ENCODE measurements at regions not wholly inside any gene's neighbourhood (a gene's known extent, or its start where the extent isn't known, plus 50 kb on each side); places are given as distances from the start of the nearest gene placed in this dataset.

DNA sequence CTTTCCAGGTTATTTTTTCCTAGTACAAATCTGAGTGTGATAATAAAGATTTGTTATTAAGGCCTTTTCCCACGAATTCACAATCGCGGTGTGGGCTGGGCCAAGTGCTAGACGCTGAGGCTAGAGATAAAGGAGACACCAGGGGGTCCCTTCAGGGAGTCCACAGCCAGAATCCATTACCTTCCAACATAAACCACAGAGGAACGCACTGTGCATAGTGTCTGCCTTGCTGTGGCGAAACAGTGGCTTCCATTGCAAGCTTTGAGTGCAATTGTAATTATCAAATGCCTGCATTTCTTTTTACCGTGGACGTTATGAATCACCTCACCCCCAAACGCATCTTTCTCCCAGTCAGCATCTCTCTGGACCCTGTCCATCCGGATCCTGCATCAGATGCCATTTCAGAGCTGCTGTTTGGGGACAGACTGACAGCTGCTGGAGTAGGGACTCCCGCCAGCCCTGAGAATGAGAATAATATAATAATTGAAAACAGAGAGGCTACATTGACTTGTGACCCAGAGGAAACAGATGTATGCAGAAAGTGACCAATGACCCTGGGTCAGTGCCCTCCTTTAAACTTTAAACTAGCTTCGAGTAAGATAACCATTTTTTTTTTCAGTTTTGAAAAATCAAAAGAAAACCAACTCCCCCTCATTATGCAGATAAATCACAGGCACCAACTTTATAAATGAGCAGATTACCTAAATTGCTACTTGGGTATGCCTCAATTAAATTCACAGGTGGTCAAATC lies 456.2 kb upstream of the NRP1 start:
- no peak overlapping the region for H3K4me2 ChIP-seq (ENCODE audit: insufficient read depth, insufficient read length, low read length)
- no peak overlapping the region for H3K18ac ChIP-seq (ENCODE audit: insufficient read length, low read depth, low read length)
- no peak overlapping the region for H4K91ac ChIP-seq (ENCODE audit: insufficient read length, low read depth, low read length)
- H3K79me2 ChIP-seq (ENCODE audit: insufficient read depth, low read length): no peaks in the 10 kb centered on the region
- Mint-ChIP-seq H3K4me3 (no peak overlapping the region), H3K4me1 (peaks cover 15 to 18% of the 10 kb centered on the region in 2 experiments), H3K9me3 (no peaks in the 10 kb centered on the region; a peak in 1 of 5 replicates), H3K27me3 (ENCODE audit: low read depth) (no peaks in the 10 kb centered on the region), H3K27ac (peak overlapping the region in 2 of 3 experiments; percentile 25 to 48; a peak in 2 of 7 replicates), H3K36me3 (ENCODE audit: insufficient read depth in 1 of 3, low read depth in 3 of 3) (no peaks in the 10 kb centered on the region)
- H3K23ac ChIP-seq (ENCODE audit: insufficient read length, low read depth, low read length): no peak overlapping the region
- no peak overlapping the region for H3K9ac ChIP-seq (ENCODE audit: extremely low read depth, insufficient read length, low read length)
- H3K56ac ChIP-seq (ENCODE audit: insufficient read length, low read depth, low read length): no peak overlapping the region
- no peak overlapping the region for H4K8ac ChIP-seq (replicated peaks; ENCODE audit: insufficient read length, low read depth, low read length)
- no peaks in the 10 kb centered on the region for H4K20me1 ChIP-seq (ENCODE audit: control insufficient read depth, insufficient read depth, insufficient read length)
- no peak overlapping the region for H2AK5ac ChIP-seq (ENCODE audit: insufficient read length, low read length)
- no peak overlapping the region for H2BK15ac ChIP-seq (ENCODE audit: low read depth, low read length)
- H3K23me2 ChIP-seq (ENCODE audit: insufficient read length, low read depth, low read length, poor library complexity, severe bottlenecking): no peaks in the 10 kb centered on the region
- H3K27ac ChIP-seq (ENCODE audit: insufficient read length, low read depth, low read length): no peak overlapping the region
- H2BK12ac ChIP-seq (ENCODE audit: insufficient read length, low read depth, low read length): no peak overlapping the region
- H2BK5ac ChIP-seq (ENCODE audit: insufficient read length, low read length): no peak overlapping the region
- no peak overlapping the region for H2BK120ac ChIP-seq (ENCODE audit: low read depth, low read length, poor library complexity, severe bottlenecking)
- DNase-seq: no peak
- H2BK20ac ChIP-seq (ENCODE audit: low read depth, low read length, poor library complexity, severe bottlenecking): no peak overlapping the region
- no peaks in the 10 kb centered on the region for H3K27me3 ChIP-seq (ENCODE audit: insufficient read depth, low read length)
- H4K5ac ChIP-seq (ENCODE audit: insufficient read length, low read depth, low read length): no peak overlapping the region
- no peak overlapping the region for H3K14ac ChIP-seq (ENCODE audit: insufficient read depth, low read length)
- TF ChIP-seq, protein P1, sequence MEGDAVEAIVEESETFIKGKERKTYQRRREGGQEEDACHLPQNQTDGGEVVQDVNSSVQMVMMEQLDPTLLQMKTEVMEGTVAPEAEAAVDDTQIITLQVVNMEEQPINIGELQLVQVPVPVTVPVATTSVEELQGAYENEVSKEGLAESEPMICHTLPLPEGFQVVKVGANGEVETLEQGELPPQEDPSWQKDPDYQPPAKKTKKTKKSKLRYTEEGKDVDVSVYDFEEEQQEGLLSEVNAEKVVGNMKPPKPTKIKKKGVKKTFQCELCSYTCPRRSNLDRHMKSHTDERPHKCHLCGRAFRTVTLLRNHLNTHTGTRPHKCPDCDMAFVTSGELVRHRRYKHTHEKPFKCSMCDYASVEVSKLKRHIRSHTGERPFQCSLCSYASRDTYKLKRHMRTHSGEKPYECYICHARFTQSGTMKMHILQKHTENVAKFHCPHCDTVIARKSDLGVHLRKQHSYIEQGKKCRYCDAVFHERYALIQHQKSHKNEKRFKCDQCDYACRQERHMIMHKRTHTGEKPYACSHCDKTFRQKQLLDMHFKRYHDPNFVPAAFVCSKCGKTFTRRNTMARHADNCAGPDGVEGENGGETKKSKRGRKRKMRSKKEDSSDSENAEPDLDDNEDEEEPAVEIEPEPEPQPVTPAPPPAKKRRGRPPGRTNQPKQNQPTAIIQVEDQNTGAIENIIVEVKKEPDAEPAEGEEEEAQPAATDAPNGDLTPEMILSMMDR (conservative IDR thresholded peaks at IDR 0.05): no peak
- no peak overlapping the region for H2AFZ ChIP-seq (ENCODE audit: low read length)
- no CpG with 5 or more reads among the region's 12 CpGs for WGBS (ENCODE audit: extremely low coverage, insufficient read length, low lambda C conversion rate)
- H3K4me1 ChIP-seq (ENCODE audit: insufficient read depth, low read length): peaks cover 5% of the 10 kb centered on the region; the same call in 1 of the 2 replicates
- H3K79me1 ChIP-seq (ENCODE audit: insufficient read depth, low read depth, low read length, poor library complexity, severe bottlenecking): no peaks in the 10 kb centered on the region
- no peak overlapping the region for H3K4ac ChIP-seq (ENCODE audit: low read depth, low read length)
- H3T11ph ChIP-seq (ENCODE audit: low read length): no peak overlapping the region
- no peaks in the 10 kb centered on the region for H3K9me3 ChIP-seq (ENCODE audit: control insufficient read depth, low read depth, low read length)

Measured in H9 (cell line).